ENCODE measurements at regions not wholly inside any gene's neighbourhood (a gene's known extent, or its start where the extent isn't known, plus 50 kb on each side); places are given as distances from the start of the nearest gene placed in this dataset.

DNA sequence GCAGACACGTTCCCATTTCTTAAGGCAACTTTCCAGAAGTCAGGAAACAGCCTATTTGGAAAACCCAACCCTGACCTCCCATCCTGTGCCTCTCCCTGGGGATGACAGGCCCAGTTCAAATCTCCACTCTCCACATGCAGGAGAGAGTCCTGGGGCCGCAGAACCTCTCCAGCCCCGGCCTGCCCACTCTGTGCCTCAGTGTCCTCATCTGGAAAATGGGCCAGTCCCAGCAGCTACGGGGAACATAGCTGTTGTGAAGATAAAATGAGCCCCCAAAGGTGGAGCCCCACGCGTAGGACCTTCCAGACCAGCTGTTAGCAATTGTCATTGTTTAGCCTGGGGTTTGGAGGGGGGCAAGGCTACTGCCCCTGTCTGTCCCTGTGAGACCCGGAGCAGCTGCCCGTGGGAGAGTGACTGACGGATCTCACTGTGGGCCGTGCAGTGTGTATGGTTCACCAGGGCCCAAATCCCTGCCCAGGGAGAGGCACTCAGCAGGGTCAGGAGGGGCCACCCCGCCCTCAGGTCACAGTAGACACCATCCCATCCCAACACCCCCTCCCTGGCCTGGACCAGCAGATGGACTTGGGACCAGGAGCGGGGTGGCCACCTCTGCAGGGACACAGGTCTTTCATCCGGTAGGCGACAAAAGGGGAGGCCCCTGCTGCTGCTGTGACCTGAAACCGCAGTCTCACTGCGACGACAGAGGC lies 145.9 kb downstream of the CTTN start:
- H3K36me3 ChIP-seq = no peaks in the 10 kb centered on the region
- 85 to 91% methylated on average over 11 to 12 of the region's 17 CpGs for WGBS, 2 donors
- DNase-seq = no peak
- no peaks in the 10 kb centered on the region for H3K4me1 ChIP-seq
- TF ChIP-seq POLR2A (IDR thresholded peaks at IDR 0.05) = no peak
- TF ChIP-seq, protein P1, sequence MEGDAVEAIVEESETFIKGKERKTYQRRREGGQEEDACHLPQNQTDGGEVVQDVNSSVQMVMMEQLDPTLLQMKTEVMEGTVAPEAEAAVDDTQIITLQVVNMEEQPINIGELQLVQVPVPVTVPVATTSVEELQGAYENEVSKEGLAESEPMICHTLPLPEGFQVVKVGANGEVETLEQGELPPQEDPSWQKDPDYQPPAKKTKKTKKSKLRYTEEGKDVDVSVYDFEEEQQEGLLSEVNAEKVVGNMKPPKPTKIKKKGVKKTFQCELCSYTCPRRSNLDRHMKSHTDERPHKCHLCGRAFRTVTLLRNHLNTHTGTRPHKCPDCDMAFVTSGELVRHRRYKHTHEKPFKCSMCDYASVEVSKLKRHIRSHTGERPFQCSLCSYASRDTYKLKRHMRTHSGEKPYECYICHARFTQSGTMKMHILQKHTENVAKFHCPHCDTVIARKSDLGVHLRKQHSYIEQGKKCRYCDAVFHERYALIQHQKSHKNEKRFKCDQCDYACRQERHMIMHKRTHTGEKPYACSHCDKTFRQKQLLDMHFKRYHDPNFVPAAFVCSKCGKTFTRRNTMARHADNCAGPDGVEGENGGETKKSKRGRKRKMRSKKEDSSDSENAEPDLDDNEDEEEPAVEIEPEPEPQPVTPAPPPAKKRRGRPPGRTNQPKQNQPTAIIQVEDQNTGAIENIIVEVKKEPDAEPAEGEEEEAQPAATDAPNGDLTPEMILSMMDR (IDR thresholded peaks at IDR 0.05) = no peak
- intact Hi-C loops (cut with DNase I) = no loop called here
- H3K4me3 ChIP-seq (replicated peaks in 1 of 3) = no peak overlapping the region
- no peaks in the 10 kb centered on the region for H3K9me3 ChIP-seq
- no peak overlapping the region for H3K27ac ChIP-seq
- no peaks in the 10 kb centered on the region for H3K27me3 ChIP-seq

DNA sequence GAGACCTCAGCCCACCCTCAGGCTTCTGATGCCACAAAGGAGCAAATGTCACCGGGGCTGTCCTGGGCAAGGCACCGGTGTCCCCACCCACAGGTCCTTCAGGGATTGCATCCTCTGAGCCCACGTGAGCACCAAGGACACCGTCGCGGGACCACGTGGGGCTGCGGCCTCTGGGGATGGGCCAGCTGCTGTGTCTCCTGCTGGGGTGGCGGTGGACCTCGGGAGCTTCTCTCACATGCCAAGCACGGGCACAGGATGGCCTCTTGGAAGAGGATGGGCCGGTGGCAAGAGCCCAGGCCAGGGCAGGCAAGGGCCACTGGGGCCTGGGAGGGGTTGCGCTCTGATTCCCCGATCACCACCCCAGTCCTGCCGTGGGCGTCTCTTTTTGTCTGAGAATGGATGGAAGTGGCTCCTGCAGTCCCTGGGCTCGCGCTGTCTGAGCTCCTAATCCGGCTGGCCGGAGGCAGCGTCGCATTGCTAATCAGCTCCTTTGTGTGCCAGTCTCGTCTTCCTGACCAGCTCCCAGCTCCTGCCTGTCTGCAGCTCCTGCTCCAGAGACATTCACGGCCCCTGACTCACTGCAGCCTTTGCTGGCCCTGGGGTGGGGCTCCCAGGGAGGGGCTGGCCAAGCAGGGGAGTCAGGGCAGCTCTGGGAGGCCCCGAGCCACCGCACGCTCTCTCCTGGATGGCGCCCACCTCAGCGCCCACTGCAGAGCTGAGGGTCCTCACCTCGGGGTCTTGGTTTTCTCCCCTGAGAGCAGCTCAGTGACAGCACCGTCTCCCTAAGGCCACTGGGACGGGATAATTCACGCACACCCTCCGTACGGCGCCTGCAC lies 146.7 kb downstream of the CTTN start:
- WGBS, 2 donors = 84% methylated on average over 26 to 28 of the region's 36 CpGs

DNA sequence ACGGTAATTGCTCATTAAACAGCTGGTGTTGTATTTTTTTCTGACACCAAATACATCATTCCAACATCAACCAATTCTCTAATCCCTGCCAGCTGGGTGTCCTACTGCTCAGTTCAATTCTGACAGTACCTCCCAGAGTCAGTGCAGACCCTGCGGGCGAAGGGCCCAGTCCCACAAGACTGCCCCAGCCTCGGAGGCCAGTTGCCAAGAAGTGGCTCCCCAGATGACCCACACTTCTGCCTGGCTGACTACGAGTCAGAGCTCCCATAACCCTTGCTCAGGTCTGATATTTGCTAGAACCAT lies 147.2 kb downstream of the CTTN start:
- intact Hi-C loops (cut with DNase I) = no loop called here
- H3K27ac ChIP-seq = no peak overlapping the region
- 88 to 94% methylated on average over 4 to 5 of the region's 5 CpGs for WGBS, 2 donors
- DNase-seq = no peak
- no peaks in the 10 kb centered on the region for H3K36me3 ChIP-seq
- no peaks in the 10 kb centered on the region for H3K9me3 ChIP-seq
- H3K4me1 ChIP-seq = no peaks in the 10 kb centered on the region
- no peaks in the 10 kb centered on the region for H3K27me3 ChIP-seq
- no peak overlapping the region for H3K4me3 ChIP-seq (replicated peaks in 1 of 3)
- TF ChIP-seq, protein P1 (IDR thresholded peaks at IDR 0.05) = no peak
- no peak for TF ChIP-seq POLR2A (IDR thresholded peaks at IDR 0.05)

More for the DNA sequence above, 146.7 kb downstream of the CTTN start:
- Histone ChIP-seq H3K36me3 (no peaks in the 10 kb centered on the region), H3K27ac (no peak overlapping the region), H3K4me1 (no peaks in the 10 kb centered on the region), H3K27me3 (no peaks in the 10 kb centered on the region), H3K4me3 (replicated peaks in 1 of 3) (no peak overlapping the region), H3K9me3 (no peaks in the 10 kb centered on the region)
- intact Hi-C loops (cut with DNase I) = no loop called here
- TF ChIP-seq POLR2A (IDR thresholded peaks at IDR 0.05) = no peak
- TF ChIP-seq, protein P1 (IDR thresholded peaks at IDR 0.05) = no peak
- no peak for DNase-seq

DNA sequence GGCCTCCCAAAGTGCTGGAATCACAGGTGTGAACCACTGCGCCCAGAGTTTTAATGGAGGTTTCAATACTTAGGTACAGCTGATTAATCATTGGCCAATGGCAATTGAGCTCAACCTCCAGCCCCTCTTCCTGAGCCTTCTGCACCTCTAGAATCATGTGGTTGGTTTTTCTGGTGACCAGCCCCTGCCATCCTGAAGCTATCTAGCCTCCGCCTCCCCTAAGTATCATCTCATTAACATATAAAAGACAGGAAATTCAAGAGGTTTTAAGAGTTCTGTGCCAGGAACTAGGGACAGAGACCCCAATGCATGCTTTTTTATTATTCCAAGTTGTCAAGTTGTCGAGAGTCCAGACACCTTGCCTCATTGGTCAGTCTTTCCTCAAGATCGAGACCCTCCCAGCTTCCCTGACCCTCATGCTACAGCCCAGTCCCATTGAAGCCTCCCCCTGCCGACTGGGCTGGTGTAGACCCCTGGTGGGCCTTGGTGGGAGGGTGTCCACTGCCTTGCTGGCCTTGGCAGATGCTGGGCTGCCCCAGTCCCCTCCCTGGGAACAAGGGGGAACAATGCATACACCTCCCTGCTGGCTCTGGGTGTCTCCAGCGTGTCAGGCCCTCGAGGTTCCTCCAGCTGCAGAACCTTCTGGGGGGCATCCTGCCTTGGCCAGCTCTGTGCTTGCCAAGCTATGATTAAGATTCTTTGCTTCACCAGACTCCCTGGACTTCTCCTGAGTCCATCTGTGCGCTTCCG lies 148.0 kb downstream of the CTTN start:
- Histone ChIP-seq H3K27me3 (no peaks in the 10 kb centered on the region), H3K27ac (no peak overlapping the region), H3K4me3 (replicated peaks in 1 of 3) (no peak overlapping the region), H3K4me1 (no peaks in the 10 kb centered on the region), H3K9me3 (no peaks in the 10 kb centered on the region), H3K36me3 (no peaks in the 10 kb centered on the region)
- intact Hi-C loops (cut with DNase I) = no loop called here
- no peak for DNase-seq
- no peak for TF ChIP-seq POLR2A (IDR thresholded peaks at IDR 0.05)
- TF ChIP-seq, protein P1 (IDR thresholded peaks at IDR 0.05) = no peak
- 85 to 95% methylated on average over 7 to 9 of the region's 9 CpGs for WGBS, 2 donors

Data from thyroid gland (tissue), 4 donors.